ENCODE measurements at regions not wholly inside any gene's neighbourhood (a gene's known extent, or its start where the extent isn't known, plus 50 kb on each side); places are given as distances from the start of the nearest gene placed in this dataset.

DNA sequence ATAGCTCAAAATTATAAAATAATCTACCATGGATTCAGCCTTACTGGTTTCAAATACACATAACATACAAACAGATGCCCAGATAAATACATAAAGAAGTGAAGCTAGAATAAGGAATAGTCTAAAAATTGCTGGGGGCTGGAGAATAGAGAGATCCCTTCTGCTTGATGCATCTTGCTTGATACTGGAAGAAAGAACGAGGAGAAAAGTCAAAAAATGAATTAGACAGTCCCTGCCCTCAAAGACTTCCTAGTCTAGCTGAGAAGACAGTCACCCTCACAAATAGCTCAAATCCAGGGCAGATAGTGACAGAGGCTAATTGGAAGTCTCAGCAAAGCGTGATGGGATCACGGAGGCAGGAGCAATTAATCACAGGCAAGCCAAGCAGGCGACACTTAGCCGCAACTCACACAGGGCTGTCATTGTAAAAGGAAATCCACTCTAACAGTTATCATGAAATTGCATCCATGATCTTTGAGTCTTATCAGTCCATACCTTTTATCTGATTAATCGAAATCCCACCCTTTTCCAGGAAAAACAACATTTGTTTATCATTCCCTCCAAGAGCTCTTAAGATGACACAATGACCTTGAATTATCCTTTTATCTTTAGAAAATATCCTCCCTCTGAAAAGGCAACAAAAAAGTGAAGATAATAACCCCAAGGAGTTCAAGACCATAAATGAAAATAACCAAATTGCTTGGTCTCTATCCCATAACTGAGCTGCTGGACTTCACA lies 59.7 kb upstream of the TIAM1 start:
- TF ChIP-seq, protein P1, sequence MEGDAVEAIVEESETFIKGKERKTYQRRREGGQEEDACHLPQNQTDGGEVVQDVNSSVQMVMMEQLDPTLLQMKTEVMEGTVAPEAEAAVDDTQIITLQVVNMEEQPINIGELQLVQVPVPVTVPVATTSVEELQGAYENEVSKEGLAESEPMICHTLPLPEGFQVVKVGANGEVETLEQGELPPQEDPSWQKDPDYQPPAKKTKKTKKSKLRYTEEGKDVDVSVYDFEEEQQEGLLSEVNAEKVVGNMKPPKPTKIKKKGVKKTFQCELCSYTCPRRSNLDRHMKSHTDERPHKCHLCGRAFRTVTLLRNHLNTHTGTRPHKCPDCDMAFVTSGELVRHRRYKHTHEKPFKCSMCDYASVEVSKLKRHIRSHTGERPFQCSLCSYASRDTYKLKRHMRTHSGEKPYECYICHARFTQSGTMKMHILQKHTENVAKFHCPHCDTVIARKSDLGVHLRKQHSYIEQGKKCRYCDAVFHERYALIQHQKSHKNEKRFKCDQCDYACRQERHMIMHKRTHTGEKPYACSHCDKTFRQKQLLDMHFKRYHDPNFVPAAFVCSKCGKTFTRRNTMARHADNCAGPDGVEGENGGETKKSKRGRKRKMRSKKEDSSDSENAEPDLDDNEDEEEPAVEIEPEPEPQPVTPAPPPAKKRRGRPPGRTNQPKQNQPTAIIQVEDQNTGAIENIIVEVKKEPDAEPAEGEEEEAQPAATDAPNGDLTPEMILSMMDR (IDR thresholded peaks at IDR 0.05; ENCODE audit: low read depth, low read length), result no peak

DNA sequence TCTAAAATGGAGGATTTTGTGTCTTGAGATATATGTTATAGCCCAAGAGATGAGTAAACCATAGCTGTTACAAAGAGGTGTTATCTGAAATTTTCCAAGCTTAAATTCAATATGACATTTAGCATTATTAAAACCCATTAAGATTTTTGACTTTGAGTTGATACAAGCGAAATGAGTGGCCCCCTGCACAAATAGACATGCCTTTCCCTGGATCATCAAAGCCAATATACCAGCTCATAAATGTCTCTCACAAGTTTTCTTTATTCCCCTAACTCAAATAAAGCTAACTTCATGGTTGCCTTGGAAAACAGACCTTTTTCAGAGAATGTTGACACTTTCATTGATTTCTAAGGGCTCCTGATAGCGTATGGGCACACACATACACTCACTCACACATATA lies 55.5 kb upstream of the TIAM1 start:
- DNase-seq (ENCODE audit: extremely low read depth, low read depth), result no peak
- TF ChIP-seq, protein P1 (IDR thresholded peaks at IDR 0.05; ENCODE audit: low read depth, low read length), result no peak

More for the DNA sequence above, 59.7 kb upstream of the TIAM1 start:
- no peak for DNase-seq (ENCODE audit: extremely low read depth, low read depth)

DNA sequence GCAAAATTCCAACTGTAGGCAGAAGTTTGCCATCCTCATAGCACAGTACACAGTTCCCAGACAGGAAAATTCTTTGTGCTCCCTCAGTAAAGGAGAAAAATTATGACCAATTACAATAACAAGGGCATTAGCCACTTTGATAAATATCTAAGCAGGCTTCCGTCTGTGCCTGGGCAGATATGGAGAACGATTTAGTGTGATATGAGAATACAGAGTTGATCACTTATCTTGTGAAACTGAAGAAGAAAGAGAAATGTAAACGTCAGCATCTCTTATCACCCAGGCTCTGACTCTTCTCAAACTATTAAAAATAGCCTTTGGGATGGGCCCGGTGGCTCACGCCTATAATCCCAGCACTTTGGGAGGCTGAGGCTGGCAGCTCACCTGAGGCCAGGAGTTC lies 54.5 kb upstream of the TIAM1 start:
- TF ChIP-seq, protein P1 (IDR thresholded peaks at IDR 0.05; ENCODE audit: low read depth, low read length), result no peak
- no peak for DNase-seq (ENCODE audit: extremely low read depth, low read depth)

DNA sequence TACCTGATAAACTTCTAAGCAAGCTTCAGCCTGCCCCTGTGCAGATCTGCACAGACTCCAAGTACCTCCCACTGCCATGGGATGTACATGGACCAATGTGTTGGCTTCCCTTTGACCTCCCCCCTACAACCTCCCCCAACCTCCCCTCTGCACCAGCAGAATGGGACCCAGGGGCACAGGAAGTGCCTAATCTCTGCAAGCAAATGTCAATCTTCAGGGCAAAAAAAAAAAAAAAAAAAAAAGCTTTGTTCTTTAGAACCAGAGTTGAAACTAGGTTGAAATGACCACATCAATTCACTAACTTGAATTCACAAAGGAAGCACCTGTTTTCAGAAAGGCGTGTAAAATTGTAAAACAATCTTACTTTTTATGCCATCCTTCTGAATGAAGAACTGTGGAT lies 53.9 kb upstream of the TIAM1 start:
- DNase-seq (ENCODE audit: extremely low read depth, low read depth), result no peak
- TF ChIP-seq, protein P1 (IDR thresholded peaks at IDR 0.05; ENCODE audit: low read depth, low read length), result no peak

DNA sequence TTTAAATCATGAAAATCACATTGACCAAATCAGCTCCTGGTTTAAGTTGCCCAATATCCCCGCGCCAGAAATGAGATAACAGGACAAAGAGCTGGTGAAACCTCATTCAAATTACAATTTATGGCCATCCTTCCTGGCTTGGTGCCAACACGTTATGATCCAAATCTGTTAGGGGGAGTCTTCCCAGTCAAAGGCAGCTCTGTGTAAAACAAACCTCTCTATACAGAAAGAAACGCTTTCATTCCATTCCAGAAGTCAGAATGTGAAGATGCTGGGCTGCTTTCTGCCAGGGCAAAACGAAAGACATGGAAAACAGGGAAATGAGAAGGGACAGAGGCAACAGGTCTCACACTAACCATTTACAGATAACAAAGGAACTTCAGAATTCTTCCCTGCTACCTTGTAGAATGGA lies 53.5 kb upstream of the TIAM1 start:
- no peak for DNase-seq (ENCODE audit: extremely low read depth, low read depth)
- TF ChIP-seq, protein P1 (IDR thresholded peaks at IDR 0.05; ENCODE audit: low read depth, low read length), result no peak

DNA sequence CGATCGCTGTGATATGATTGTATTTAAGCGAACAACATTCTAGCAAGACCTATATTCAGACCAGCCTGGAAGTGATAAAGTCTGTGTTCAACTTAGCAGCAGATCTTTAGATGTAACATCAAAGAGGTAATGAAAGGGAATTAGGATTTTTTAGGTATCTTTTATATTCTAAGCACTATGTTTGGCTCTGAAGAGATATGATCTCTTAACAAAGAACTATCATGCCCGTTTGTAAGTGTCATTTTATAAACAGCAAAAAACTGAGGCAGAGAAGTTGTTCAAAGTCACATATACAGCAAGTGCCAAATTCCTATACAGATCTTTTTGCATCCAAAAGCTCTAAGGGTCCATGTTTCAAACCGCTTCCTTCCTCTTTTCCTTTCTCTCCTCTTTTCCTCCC lies 53.0 kb upstream of the TIAM1 start:
- DNase-seq (ENCODE audit: extremely low read depth, low read depth), result no peak
- TF ChIP-seq, protein P1 (IDR thresholded peaks at IDR 0.05; ENCODE audit: low read depth, low read length), result no peak

DNA sequence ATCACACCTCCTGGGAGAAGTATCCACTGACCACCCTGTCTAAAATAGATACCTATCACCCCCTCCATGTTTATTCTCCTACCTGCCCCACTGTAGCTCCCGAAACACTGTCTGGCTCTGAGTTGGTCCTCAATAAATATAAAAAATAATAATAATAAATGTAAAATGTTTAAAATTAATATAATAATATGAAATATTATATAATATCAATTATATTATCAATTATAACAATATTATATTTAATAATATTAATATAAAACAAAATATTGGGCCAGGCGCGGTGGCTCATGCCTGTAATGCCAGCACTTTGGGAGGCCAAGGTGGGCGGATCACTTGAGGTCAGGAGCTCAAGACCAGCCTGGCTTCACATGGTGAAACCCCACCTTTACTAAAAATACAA lies 52.3 kb upstream of the TIAM1 start:
- no peak for DNase-seq (ENCODE audit: extremely low read depth, low read depth)
- TF ChIP-seq, protein P1 (IDR thresholded peaks at IDR 0.05; ENCODE audit: low read depth, low read length), result no peak
